HG03066 (cell line): ENCODE measurements at regions not wholly inside any gene's neighbourhood (a gene's known extent, or its start where the extent isn't known, plus 50 kb on each side); places are given as distances from the start of the nearest gene placed in this dataset.
A peak's percentile ranks its signal among the peaks of the same experiment; 100 is the strongest.
"Not testable (repeated sequence)": the region's sequence is repeated elsewhere in the genome, so short reads cannot be mapped to it uniquely, and the experiment has no call there.

ENCODE experiments used
- ATAC-seq: cut with Tn5 transposase; IDR thresholded peaks from one replicate; pipeline ENCODE4 v1.9.1; 2021; ENCODE audit warnings: low read depth; ENCODE audit not compliant: unreplicated experiment

GRCh38 chr2:75390169-75390568, 170.6 kb downstream of the EVA1A start:
- no peak for ATAC-seq

GRCh38 chr2:75389271-75389670, 171.5 kb downstream of the EVA1A start:
- ATAC-seq, result no peak

- no peak for ATAC-seq
Measured at GRCh38 chr2:75381032-75381431, 179.7 kb downstream of the EVA1A start.

- no peak for ATAC-seq
Measured at GRCh38 chr2:75379476-75380210, 180.3 kb upstream of the TACR1 start.

- ATAC-seq, result no peak
Measured at GRCh38 chr2:75375646-75376582, 176.6 kb upstream of the TACR1 start.

- not testable (repeated sequence) for ATAC-seq
Measured at GRCh38 chr2:75374414-75374957, 175.2 kb upstream of the TACR1 start.

GRCh38 chr2:75367401-75367800, 168.1 kb upstream of the TACR1 start:
- no peak for ATAC-seq

- no peak for ATAC-seq
Measured at GRCh38 chr2:75361486-75361885, 162.2 kb upstream of the TACR1 start.

- ATAC-seq, result no peak
Measured at GRCh38 chr2:75360945-75361344, 161.6 kb upstream of the TACR1 start.

- no peak for ATAC-seq
Measured at GRCh38 chr2:75356865-75357264, 157.5 kb upstream of the TACR1 start.

- ATAC-seq, result no peak
Measured at GRCh38 chr2:75353131-75353530, 153.8 kb upstream of the TACR1 start.

GRCh38 chr2:75348307-75348706, 149.0 kb upstream of the TACR1 start:
- no peak for ATAC-seq

GRCh38 chr2:75344146-75344545, 144.8 kb upstream of the TACR1 start:
- no peak for ATAC-seq

GRCh38 chr2:75342504-75343175, 143.3 kb upstream of the TACR1 start:
- peak; percentile 66 for ATAC-seq

- no peak for ATAC-seq
Measured at GRCh38 chr2:75340560-75340959, 141.2 kb upstream of the TACR1 start.

- ATAC-seq, result no peak
Measured at GRCh38 chr2:75338461-75338860, 139.1 kb upstream of the TACR1 start.

- ATAC-seq, result no peak
Measured at GRCh38 chr2:75337619-75338018, 138.3 kb upstream of the TACR1 start.

GRCh38 chr2:75337016-75337415, 137.7 kb upstream of the TACR1 start:
- no peak for ATAC-seq

- no peak for ATAC-seq
Measured at GRCh38 chr2:75336451-75336850, 137.1 kb upstream of the TACR1 start.

GRCh38 chr2:75334076-75334475, 134.8 kb upstream of the TACR1 start:
- no peak for ATAC-seq

- no peak for ATAC-seq
Measured at GRCh38 chr2:75333646-75334045, 134.3 kb upstream of the TACR1 start.
